Skeletal muscle satellite cell (primary cell): ENCODE measurements at regions not wholly inside any gene's neighbourhood (a gene's known extent, or its start where the extent isn't known, plus 50 kb on each side); places are given as distances from the start of the nearest gene placed in this dataset.
A peak's percentile ranks its signal among the peaks of the same experiment; 100 is the strongest.

ENCODE experiments used
- H3K27me3 ChIP-seq: 2 replicates; pipeline ENCODE4 v1.7.0; 2013; ENCODE audit warnings: low read length; ENCODE audit not compliant: control insufficient read depth, insufficient read depth
- H3K36me3 ChIP-seq: 2 replicates; pipeline ENCODE4 v1.7.0; 2013; ENCODE audit warnings: mild to moderate bottlenecking, control low read depth, low read length; ENCODE audit not compliant: insufficient read depth
- H3K4me1 ChIP-seq: 2 replicates; pipeline ENCODE4 v1.7.0; 2013; ENCODE audit warnings: low read length; ENCODE audit not compliant: control insufficient read depth, insufficient read depth
- H3K4me2 ChIP-seq: 2 replicates; pipeline ENCODE4 v1.7.0; 2013; ENCODE audit warnings: mild to moderate bottlenecking, low read length
- H3K4me3 ChIP-seq: 2 replicates; pipeline ENCODE4 v1.7.0; 2013; ENCODE audit warnings: low read length
- H3K9ac ChIP-seq: 2 replicates; pipeline ENCODE4 v1.7.0; 2013; ENCODE audit warnings: mild to moderate bottlenecking, low read depth, low read length, moderate library complexity
- H3K9me3 ChIP-seq: replicated peaks from 2 replicates; pipeline ENCODE4 v1.7.0; 2013; ENCODE audit warnings: mild to moderate bottlenecking, control low read depth, low read length

- Histone ChIP-seq H3K4me1 (no peaks in the 10 kb centered on the region), H3K27me3 (no peaks in the 10 kb centered on the region), H3K4me3 (no peak overlapping the region), H3K4me2 (no peak overlapping the region), H3K9me3 (no peaks in the 10 kb centered on the region), H3K9ac (no peak overlapping the region), H3K36me3 (no peaks in the 10 kb centered on the region)
Observed at GRCh38 chr4:43089730-43090129, 197.2 kb downstream of the GRXCR1 start.

GRCh38 chr4:43103048-43103447 is 210.5 kb downstream of the GRXCR1 start:
- H3K9ac ChIP-seq, result no peak overlapping the region
- no peaks in the 10 kb centered on the region for H3K4me1 ChIP-seq
- H3K4me2 ChIP-seq, result no peak overlapping the region
- H3K9me3 ChIP-seq, result no peaks in the 10 kb centered on the region
- no peaks in the 10 kb centered on the region for H3K36me3 ChIP-seq
- no peaks in the 10 kb centered on the region for H3K27me3 ChIP-seq
- H3K4me3 ChIP-seq, result no peak overlapping the region

- H3K9ac ChIP-seq, result no peak overlapping the region
- H3K4me2 ChIP-seq, result no peak overlapping the region
- no peak overlapping the region for H3K4me3 ChIP-seq
- no peaks in the 10 kb centered on the region for H3K27me3 ChIP-seq
- H3K36me3 ChIP-seq, result no peaks in the 10 kb centered on the region
- H3K4me1 ChIP-seq, result no peaks in the 10 kb centered on the region
- no peaks in the 10 kb centered on the region for H3K9me3 ChIP-seq
Observed at GRCh38 chr4:43112139-43112538, 219.6 kb downstream of the GRXCR1 start.

GRCh38 chr4:43113196-43113595 is 220.7 kb downstream of the GRXCR1 start:
- no peak overlapping the region for H3K9ac ChIP-seq
- H3K27me3 ChIP-seq, result no peaks in the 10 kb centered on the region
- H3K9me3 ChIP-seq, result no peaks in the 10 kb centered on the region
- no peak overlapping the region for H3K4me2 ChIP-seq
- H3K36me3 ChIP-seq, result no peaks in the 10 kb centered on the region
- H3K4me3 ChIP-seq, result no peak overlapping the region
- no peaks in the 10 kb centered on the region for H3K4me1 ChIP-seq

GRCh38 chr4:43126595-43126994 is 234.1 kb downstream of the GRXCR1 start:
- Histone ChIP-seq H3K9ac (no peak overlapping the region), H3K36me3 (no peaks in the 10 kb centered on the region), H3K9me3 (no peaks in the 10 kb centered on the region), H3K4me1 (no peaks in the 10 kb centered on the region), H3K4me3 (no peak overlapping the region), H3K4me2 (no peak overlapping the region), H3K27me3 (no peaks in the 10 kb centered on the region)

DNA sequence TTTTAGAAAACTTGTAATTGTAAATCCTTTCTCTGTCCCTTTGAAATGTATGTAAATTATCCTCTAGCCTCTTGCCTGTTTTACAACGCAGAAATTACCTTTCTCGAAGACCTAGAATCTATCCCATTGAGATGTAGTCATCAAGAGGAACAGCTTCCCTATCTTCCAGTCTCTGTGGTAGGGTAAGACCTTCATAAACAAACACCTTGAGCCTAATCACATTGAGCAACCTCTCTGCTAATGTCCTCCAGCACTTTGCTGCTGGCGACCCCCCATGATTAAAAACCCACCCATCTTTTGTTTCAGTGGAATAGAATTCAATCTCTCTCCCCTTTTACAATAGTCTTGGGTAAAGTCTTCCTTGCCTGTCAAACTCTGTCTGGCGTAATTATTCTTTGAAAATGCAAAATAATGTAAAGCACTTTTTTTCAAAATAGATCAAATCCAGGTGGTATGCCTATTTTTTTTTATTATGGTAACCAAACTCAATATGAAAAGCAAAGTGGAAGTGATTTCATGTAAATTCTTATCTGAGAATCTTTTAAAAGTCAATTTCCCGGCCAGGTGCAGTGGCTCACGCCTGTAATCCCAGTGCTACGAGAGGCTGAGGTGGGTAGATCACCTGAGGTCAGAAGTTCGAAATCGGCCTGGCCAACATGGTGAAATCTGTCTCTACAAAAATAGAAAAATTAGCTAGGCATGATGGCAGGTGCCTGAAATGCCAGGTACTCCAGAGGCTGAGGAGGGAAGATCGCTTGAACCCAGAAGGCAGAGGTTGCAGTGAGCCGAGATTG is 237.9 kb downstream of the GRXCR1 start:
- no peak overlapping the region for H3K9ac ChIP-seq
- no peak overlapping the region for H3K4me2 ChIP-seq
- H3K9me3 ChIP-seq, result no peaks in the 10 kb centered on the region
- H3K36me3 ChIP-seq, result no peaks in the 10 kb centered on the region
- H3K4me3 ChIP-seq, result no peak overlapping the region
- no peaks in the 10 kb centered on the region for H3K27me3 ChIP-seq
- H3K4me1 ChIP-seq, result no peaks in the 10 kb centered on the region

DNA sequence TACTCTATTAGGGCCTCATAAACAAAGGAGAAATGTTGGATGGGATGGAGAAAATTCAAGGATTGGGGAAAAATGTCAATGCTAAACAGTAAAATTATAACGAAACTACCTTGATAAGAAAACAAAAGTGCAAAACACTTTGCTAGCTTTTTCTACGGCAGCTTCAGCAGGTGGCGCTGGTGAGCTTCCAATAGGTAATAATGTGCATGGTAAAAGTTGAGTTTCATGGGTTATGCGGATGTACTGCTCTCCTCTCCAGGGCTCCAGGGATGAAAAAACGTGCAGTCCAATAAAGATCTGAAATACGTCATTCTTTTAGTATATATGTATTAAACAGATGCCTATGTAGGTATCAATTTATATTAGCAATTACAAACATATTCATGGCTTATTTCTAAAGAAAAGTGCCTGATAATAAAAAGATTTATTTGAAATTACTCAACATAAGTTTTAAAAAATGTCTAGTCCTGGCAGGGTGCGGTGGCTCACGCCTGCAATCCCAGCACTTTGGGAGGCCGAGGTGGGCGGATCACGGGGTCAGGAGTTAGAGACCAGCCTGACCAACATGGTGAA is 239.6 kb downstream of the GRXCR1 start:
- H3K36me3 ChIP-seq, result no peaks in the 10 kb centered on the region
- no peak overlapping the region for H3K9ac ChIP-seq
- no peaks in the 10 kb centered on the region for H3K9me3 ChIP-seq
- peak overlapping the region; percentile 20 for H3K4me2 ChIP-seq
- no peak overlapping the region for H3K4me3 ChIP-seq
- no peaks in the 10 kb centered on the region for H3K27me3 ChIP-seq
- H3K4me1 ChIP-seq, result no peaks in the 10 kb centered on the region

DNA sequence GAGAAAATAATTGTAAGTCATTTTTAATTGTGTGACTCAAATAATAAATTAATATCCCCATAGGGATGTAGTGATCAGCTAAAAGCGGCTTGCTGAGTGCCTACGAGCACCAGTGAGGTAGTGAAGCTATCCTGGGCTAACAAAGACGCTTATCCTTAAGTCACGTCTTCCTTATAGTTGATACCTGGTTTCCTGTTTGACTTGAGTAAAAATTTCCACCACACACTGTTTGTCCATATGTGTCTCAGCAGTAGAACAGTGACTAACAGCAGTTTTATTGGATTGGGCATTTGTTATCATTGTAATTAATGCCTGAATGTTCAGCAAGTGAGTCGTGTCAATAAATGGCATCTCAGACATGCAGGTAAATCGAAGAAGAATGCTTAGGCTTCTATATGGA is 241.1 kb downstream of the GRXCR1 start:
- no peak overlapping the region for H3K4me2 ChIP-seq
- no peaks in the 10 kb centered on the region for H3K36me3 ChIP-seq
- H3K9ac ChIP-seq, result no peak overlapping the region
- H3K4me3 ChIP-seq, result no peak overlapping the region
- H3K9me3 ChIP-seq, result no peaks in the 10 kb centered on the region
- no peaks in the 10 kb centered on the region for H3K4me1 ChIP-seq
- H3K27me3 ChIP-seq, result no peaks in the 10 kb centered on the region

GRCh38 chr4:43136752-43137151 is 244.2 kb downstream of the GRXCR1 start:
- Histone ChIP-seq H3K4me1 (no peaks in the 10 kb centered on the region), H3K4me3 (no peak overlapping the region)

GRCh38 chr4:43146198-43146597 is 253.7 kb downstream of the GRXCR1 start:
- H3K4me2 ChIP-seq, result no peak overlapping the region
- no peak overlapping the region for H3K9ac ChIP-seq
- H3K27me3 ChIP-seq, result no peaks in the 10 kb centered on the region
- no peak overlapping the region for H3K4me3 ChIP-seq
- no peaks in the 10 kb centered on the region for H3K36me3 ChIP-seq
- no peaks in the 10 kb centered on the region for H3K9me3 ChIP-seq
- H3K4me1 ChIP-seq, result no peaks in the 10 kb centered on the region

More at GRCh38 chr4:43136752-43137151, 244.2 kb downstream of the GRXCR1 start:
- Histone ChIP-seq H3K4me2 (no peak overlapping the region), H3K36me3 (no peaks in the 10 kb centered on the region), H3K9ac (no peak overlapping the region), H3K9me3 (no peaks in the 10 kb centered on the region), H3K27me3 (no peaks in the 10 kb centered on the region)

DNA sequence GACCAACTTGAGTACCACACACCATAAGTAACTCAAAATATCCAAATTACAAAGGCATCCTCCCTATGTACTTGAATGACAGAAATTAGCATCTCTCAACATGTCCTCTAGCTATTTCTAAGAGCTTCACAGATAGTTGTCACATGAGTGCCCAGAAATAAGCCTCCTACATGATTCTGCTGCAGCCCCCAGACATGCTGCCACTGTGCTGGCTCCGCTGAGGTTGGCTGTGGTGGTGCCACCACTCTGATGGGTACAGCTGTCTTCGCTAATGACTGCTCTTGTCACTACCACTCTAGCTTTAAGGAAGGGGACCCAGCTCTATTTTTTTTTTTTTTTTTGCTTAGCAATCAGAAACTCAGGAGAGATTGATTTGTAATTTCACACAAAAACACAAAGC is 256.0 kb downstream of the GRXCR1 start:
- Histone ChIP-seq H3K9ac (no peak overlapping the region), H3K4me2 (no peak overlapping the region), H3K4me1 (no peaks in the 10 kb centered on the region), H3K36me3 (no peaks in the 10 kb centered on the region), H3K27me3 (no peaks in the 10 kb centered on the region), H3K9me3 (no peaks in the 10 kb centered on the region), H3K4me3 (no peak overlapping the region)
